Endometrium (tissue), 2 donors: ENCODE measurements at regions not wholly inside any gene's neighbourhood (a gene's known extent, or its start where the extent isn't known, plus 50 kb on each side); places are given as distances from the start of the nearest gene placed in this dataset.
"Not testable (repeated sequence)": the region's sequence is repeated elsewhere in the genome, so short reads cannot be mapped to it uniquely, and the experiment has no call there.

ENCODE experiments used
- FAIRE-seq: peaks from 2 replicates; lab custom pipeline; 2012; peaks lifted over from hg19 to GRCh38; lab: Jason Lieb, UNC
- donor health status: control.
- donor health status: control.

- FAIRE-seq, result no peak
These were observed 151.9 kb upstream of the ATF7IP start for GRCh38 chr12:14213542-14213941.

- no peak for FAIRE-seq
These were observed 151.0 kb upstream of the ATF7IP start for GRCh38 chr12:14214495-14214894.

GRCh38 chr12:14215949-14216348 lies 149.5 kb upstream of the ATF7IP start:
- FAIRE-seq, result not testable (repeated sequence)

GRCh38 chr12:14216405-14217294 lies 148.8 kb upstream of the ATF7IP start:
- FAIRE-seq, result no peak

- FAIRE-seq, result no peak
These were observed 146.3 kb upstream of the ATF7IP start for GRCh38 chr12:14219156-14219555.

GRCh38 chr12:14219670-14220069 lies 145.8 kb upstream of the ATF7IP start:
- not testable (repeated sequence) for FAIRE-seq

- FAIRE-seq, result no peak
These were observed 140.4 kb upstream of the ATF7IP start for GRCh38 chr12:14225064-14225463.

GRCh38 chr12:14235176-14235575 lies 130.3 kb upstream of the ATF7IP start:
- FAIRE-seq, result not testable (repeated sequence)

- FAIRE-seq, result not testable (repeated sequence)
These were observed 128.8 kb upstream of the ATF7IP start for GRCh38 chr12:14236641-14237040.

- peak; percentile 95 for FAIRE-seq
These were observed 127.2 kb upstream of the ATF7IP start for GRCh38 chr12:14238221-14238792.

- no peak for FAIRE-seq
These were observed 126.0 kb upstream of the ATF7IP start for GRCh38 chr12:14239350-14239934.

GRCh38 chr12:14239935-14240872 lies 125.3 kb upstream of the ATF7IP start:
- no peak for FAIRE-seq

- no peak for FAIRE-seq
These were observed 124.6 kb upstream of the ATF7IP start for GRCh38 chr12:14240873-14241220.

GRCh38 chr12:14242825-14243224 lies 122.7 kb upstream of the ATF7IP start:
- FAIRE-seq, result not testable (repeated sequence)

- FAIRE-seq, result no peak
These were observed 121.5 kb upstream of the ATF7IP start for GRCh38 chr12:14243941-14244340.

- FAIRE-seq, result no peak
These were observed 120.4 kb upstream of the ATF7IP start for GRCh38 chr12:14244876-14245669.

- no peak for FAIRE-seq
These were observed 118.3 kb upstream of the ATF7IP start for GRCh38 chr12:14247166-14247565.

GRCh38 chr12:14249368-14249767 lies 116.1 kb upstream of the ATF7IP start:
- FAIRE-seq, result no peak

- no peak for FAIRE-seq
These were observed 112.8 kb upstream of the ATF7IP start for GRCh38 chr12:14252697-14253096.

GRCh38 chr12:14253496-14253895 lies 112.0 kb upstream of the ATF7IP start:
- no peak for FAIRE-seq

GRCh38 chr12:14254781-14255180 lies 110.7 kb upstream of the ATF7IP start:
- no peak for FAIRE-seq
